Sigmoid colon (tissue), 6 donors: ENCODE measurements at regions not wholly inside any gene's neighbourhood (a gene's known extent, or its start where the extent isn't known, plus 50 kb on each side); places are given as distances from the start of the nearest gene placed in this dataset.

Experiments used
- DNase-seq: peaks from one replicate; pipeline ENCODE4 v3.0.0-alpha.2; 2019
- H3K27ac ChIP-seq, 4 donors: fragments of 200-600 bp; sonication (generic); one replicate each; pipeline ENCODE4 v1.5.1; 2016 to 2019; ENCODE audit warnings: mild to moderate bottlenecking in 1 of 4
- H3K27me3 ChIP-seq, 3 donors: fragments of 200-600 bp; sonication (generic); one replicate each; pipeline ENCODE4 v1.5.1; 2019; ENCODE audit warnings: mild to moderate bottlenecking in 1 of 3
- H3K36me3 ChIP-seq, 4 donors: fragments of 200-600 bp; sonication (generic); one replicate each; pipeline ENCODE4 v1.5.1; 2016 to 2019
- H3K4me1 ChIP-seq, 4 donors: fragments of 200-600 bp; sonication (generic); one replicate each; pipeline ENCODE4 v1.5.1; 2017 to 2019
- H3K4me3 ChIP-seq, 4 donors: fragments of 200-600 bp; sonication (generic); one replicate each; pipeline ENCODE4 v1.5.1; 2017 to 2019; ENCODE audit warnings: mild to moderate bottlenecking in 2 of 4, moderate library complexity in 1 of 4
- H3K9me3 ChIP-seq, 4 donors: fragments of 200-600 bp in 3 of 4; sonication (generic) in 3 of 4; one replicate each; pipeline versions ENCODE4 v1.5.1 to v1.6.1; 2013 to 2019
- CTCF ChIP-seq, 4 experiments: fragments of 450-650 bp in 3 of 4; fragments of 200-600 bp in 1 of 4; IDR thresholded peaks; one replicate each; pipeline ENCODE4 v1.5.1; 2016 to 2019; ENCODE audit warnings: antibody characterized with exemption in 4 of 4, mild to moderate bottlenecking in 3 of 4, moderate library complexity in 2 of 4
- EP300 ChIP-seq, 4 donors: sonication (generic); formaldehyde crosslinking; IDR thresholded peaks; one replicate each; pipeline ENCODE4 v1.6.1; 2017; ENCODE audit warnings: antibody characterized with exemption in 4 of 4
- POLR2A ChIP-seq, 2 donors: fragments of 450-650 bp; IDR thresholded peaks; one replicate each; pipeline ENCODE4 v1.6.1; 2016; ENCODE audit warnings: antibody characterized with exemption in 2 of 2, mild to moderate bottlenecking in 2 of 2, moderate library complexity in 2 of 2
- POLR2AphosphoS5 ChIP-seq, 4 donors: sonication (generic); formaldehyde crosslinking; IDR thresholded peaks; one replicate each; pipeline ENCODE4 v1.6.1; 2017; ENCODE audit warnings: antibody characterized with exemption in 4 of 4
- whole genome bisulfite sequencing, 2 donors: extraction: QIAGEN DNeasy Blood & Tissue Kit; methylation state at CpG; one replicate each; pipeline ENCODE4 v1.1.7; 2013; 5-methylcytosine and 5-hydroxymethylcytosine counted together
- intact Hi-C: fragments of 100-400 bp; cut with DNase I; formaldehyde crosslinking; loops from one replicate; pipeline ENCODE4 v1.15.1; 2023
- donor health status: healthy with polysubstance abuse.
- donor health status: healthy.

GRCh38 chr4:96558466-96558865, 718.6 kb downstream of the PDHA2 start:
- no peak for TF ChIP-seq CTCF (IDR thresholded peaks at IDR 0.05)
- no peak for TF ChIP-seq POLR2AphosphoS5 (IDR thresholded peaks at IDR 0.05)
- TF ChIP-seq EP300 (IDR thresholded peaks at IDR 0.05), result no peak
- TF ChIP-seq POLR2A (IDR thresholded peaks at IDR 0.05), result no peak
- Histone ChIP-seq H3K4me3 (no peak overlapping the region), H3K36me3 (no peaks in the 10 kb centered on the region), H3K9me3 (no peaks in the 10 kb centered on the region), H3K27me3 (no peaks in the 10 kb centered on the region), H3K27ac (no peak overlapping the region), H3K4me1 (no peaks in the 10 kb centered on the region)
- 91 to 92% methylated on average over 2 of the region's 2 CpGs for WGBS, 2 donors
- intact Hi-C loops, result no loop called here
- no peak for DNase-seq

- Histone ChIP-seq H3K4me1 (no peaks in the 10 kb centered on the region), H3K9me3 (no peaks in the 10 kb centered on the region), H3K36me3 (no peaks in the 10 kb centered on the region), H3K27me3 (no peaks in the 10 kb centered on the region), H3K4me3 (no peak overlapping the region), H3K27ac (no peak overlapping the region)
- WGBS, 2 donors, result 90 to 94% methylated on average over 2 of the region's 2 CpGs
- TF ChIP-seq EP300 (IDR thresholded peaks at IDR 0.05) (no peak), POLR2A (IDR thresholded peaks at IDR 0.05) (no peak), POLR2AphosphoS5 (IDR thresholded peaks at IDR 0.05) (no peak), CTCF (IDR thresholded peaks at IDR 0.05) (no peak)
- intact Hi-C loops, result no loop called here
- DNase-seq, result no peak
These were observed 726.9 kb downstream of the PDHA2 start for GRCh38 chr4:96566755-96567154.

- TF ChIP-seq POLR2AphosphoS5 (IDR thresholded peaks at IDR 0.05) (no peak), EP300 (IDR thresholded peaks at IDR 0.05) (no peak), CTCF (IDR thresholded peaks at IDR 0.05) (no peak), POLR2A (IDR thresholded peaks at IDR 0.05) (no peak)
- Histone ChIP-seq H3K36me3 (no peaks in the 10 kb centered on the region), H3K9me3 (no peaks in the 10 kb centered on the region), H3K27me3 (no peaks in the 10 kb centered on the region), H3K27ac (no peak overlapping the region), H3K4me1 (no peaks in the 10 kb centered on the region), H3K4me3 (no peak overlapping the region)
- 57 to 65% methylated on average over 2 of the region's 2 CpGs for WGBS, 2 donors
- no peak for DNase-seq
- intact Hi-C loops, result no loop called here
These were observed 745.4 kb downstream of the PDHA2 start for GRCh38 chr4:96585304-96585703.

GRCh38 chr4:96593422-96593821, 753.5 kb downstream of the PDHA2 start:
- Histone ChIP-seq H3K4me1 (no peaks in the 10 kb centered on the region), H3K27me3 (no peaks in the 10 kb centered on the region), H3K4me3 (no peak overlapping the region), H3K36me3 (no peaks in the 10 kb centered on the region), H3K27ac (no peak overlapping the region), H3K9me3 (no peaks in the 10 kb centered on the region)
- 24 to 63% methylated on average over 2 of the region's 2 CpGs for WGBS, 2 donors
- DNase-seq, result no peak
- intact Hi-C loops, result no loop called here
- TF ChIP-seq POLR2A (IDR thresholded peaks at IDR 0.05) (no peak), CTCF (IDR thresholded peaks at IDR 0.05) (no peak), POLR2AphosphoS5 (IDR thresholded peaks at IDR 0.05) (no peak), EP300 (IDR thresholded peaks at IDR 0.05) (no peak)

- no peak for TF ChIP-seq POLR2AphosphoS5 (IDR thresholded peaks at IDR 0.05)
- TF ChIP-seq POLR2A (IDR thresholded peaks at IDR 0.05), result no peak
- TF ChIP-seq CTCF (IDR thresholded peaks at IDR 0.05), result no peak
- TF ChIP-seq EP300 (IDR thresholded peaks at IDR 0.05), result no peak
- intact Hi-C loops, result no loop called here
- DNase-seq, result no peak
- WGBS, 2 donors, result 75 to 80% methylated on average over 6 of the region's 6 CpGs
- H3K36me3 ChIP-seq, result no peaks in the 10 kb centered on the region
- H3K4me1 ChIP-seq, result no peaks in the 10 kb centered on the region
- H3K27ac ChIP-seq, result no peak overlapping the region
- H3K4me3 ChIP-seq, result peak overlapping the region in 1 of 4 donors; percentile 3
- no peaks in the 10 kb centered on the region for H3K9me3 ChIP-seq
- H3K27me3 ChIP-seq, result no peaks in the 10 kb centered on the region
These were observed 758.6 kb downstream of the PDHA2 start for GRCh38 chr4:96598465-96598864.
